ENCODE measurements at regions not wholly inside any gene's neighbourhood (a gene's known extent, or its start where the extent isn't known, plus 50 kb on each side); places are given as distances from the start of the nearest gene placed in this dataset.

DNA sequence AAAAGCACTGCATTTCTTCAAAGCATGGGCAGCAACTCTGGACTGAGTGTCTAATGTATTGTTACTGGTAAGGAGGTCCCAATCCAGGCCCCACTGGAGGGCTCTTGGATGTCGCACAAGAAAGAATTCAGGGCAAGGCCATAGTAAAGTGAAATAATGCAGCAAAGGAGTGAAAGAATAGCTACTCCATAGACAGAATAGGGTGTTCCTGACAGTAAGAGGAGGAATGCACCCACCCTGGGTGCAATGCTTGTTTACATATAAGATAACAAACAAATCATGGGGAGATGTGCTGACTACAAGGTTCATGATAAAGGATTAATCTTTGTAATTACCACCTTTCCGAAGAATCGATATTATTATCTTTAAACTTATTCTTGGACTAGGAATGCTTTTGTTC, 58.8 kb upstream of the ABCC4 start:
- peaks cover 2% of the 10 kb centered on the region for H3K4me1 Mint-ChIP-seq (ENCODE audit: low read depth, unreplicated experiment)
- H3K9me3 Mint-ChIP-seq (ENCODE audit: unreplicated experiment) = peaks cover 2% of the 10 kb centered on the region

DNA sequence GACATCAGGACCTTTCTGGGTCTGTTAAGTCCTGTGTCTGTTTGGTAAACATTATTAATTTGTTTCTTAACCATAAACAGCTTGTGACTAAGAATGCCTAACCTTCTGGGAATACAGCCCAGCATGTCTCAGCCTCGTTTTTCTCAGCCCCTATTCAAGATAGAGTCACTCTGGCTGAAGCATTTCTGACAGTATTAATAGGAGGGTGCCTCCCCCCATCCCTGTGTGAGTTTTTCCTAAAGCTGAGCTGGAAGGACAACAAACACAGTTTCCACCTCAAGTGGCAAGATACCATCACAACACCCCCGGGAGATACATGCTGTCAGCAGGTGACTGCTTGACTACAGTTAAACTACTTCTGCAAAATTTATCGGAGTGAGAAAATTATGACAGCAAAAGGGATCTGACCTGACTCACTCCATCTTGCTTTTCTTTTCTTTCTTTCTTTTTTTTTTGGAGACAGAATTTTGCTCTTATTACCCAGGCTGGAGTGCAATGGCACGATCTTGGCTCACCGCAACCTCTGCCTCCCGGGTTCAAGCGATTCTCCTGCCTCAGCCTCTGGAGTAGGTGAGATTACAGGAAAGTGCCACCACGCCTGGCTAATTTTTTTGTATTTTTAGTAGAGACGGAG, 59.3 kb upstream of the ABCC4 start:
- DNase-seq (ENCODE audit: low read depth) = peak; percentile 18
- Histone ChIP-seq H3K9ac (ENCODE audit: low read length) (no peak overlapping the region), H3K27me3 (ENCODE audit: insufficient read depth, low read length) (no peaks in the 10 kb centered on the region), H3K36me3 (ENCODE audit: insufficient read depth, low read length) (no peaks in the 10 kb centered on the region), H3K9me3 (ENCODE audit: insufficient read depth, low read depth, low read length) (no peaks in the 10 kb centered on the region), H2AFZ (ENCODE audit: low read depth, low read length) (no peak overlapping the region), H3K4me2 (ENCODE audit: low read length) (no peak overlapping the region), H3K27ac (ENCODE audit: low read depth, low read length) (no peak overlapping the region), H3K4me1 (ENCODE audit: insufficient read depth, low read length) (peaks cover 4% of the 10 kb centered on the region), H3K79me2 (ENCODE audit: insufficient read depth, low read length) (no peaks in the 10 kb centered on the region), H3K4me3 (ENCODE audit: insufficient read depth, low read depth, low read length) (no peak overlapping the region), H4K20me1 (ENCODE audit: insufficient read depth, low read length) (no peaks in the 10 kb centered on the region)
- Mint-ChIP-seq H3K27ac (ENCODE audit: unreplicated experiment) (no peak overlapping the region), H3K36me3 (ENCODE audit: low read depth, unreplicated experiment) (no peaks in the 10 kb centered on the region), H3K4me1 (ENCODE audit: low read depth, unreplicated experiment) (no peaks in the 10 kb centered on the region), H3K9me3 (ENCODE audit: unreplicated experiment) (peaks cover 2% of the 10 kb centered on the region), H3K4me3 (ENCODE audit: unreplicated experiment) (no peak overlapping the region), H3K27me3 (ENCODE audit: low read depth, unreplicated experiment) (peaks cover 3% of the 10 kb centered on the region)
- TF ChIP-seq EZH2 (IDR thresholded peaks at IDR 0.05; ENCODE audit: insufficient read depth, low read length) (no peak), CTCF (IDR thresholded peaks at IDR 0.05; ENCODE audit: insufficient read depth, low read depth, low read length) (no peak)
- no peak for FAIRE-seq

More for the DNA sequence above, 58.8 kb upstream of the ABCC4 start:
- Histone ChIP-seq H3K27ac (ENCODE audit: low read depth, low read length) (no peak overlapping the region), H3K36me3 (ENCODE audit: insufficient read depth, low read length) (no peaks in the 10 kb centered on the region), H3K9me3 (ENCODE audit: insufficient read depth, low read depth, low read length) (no peaks in the 10 kb centered on the region), H3K4me2 (ENCODE audit: low read length) (no peak overlapping the region), H3K27me3 (ENCODE audit: insufficient read depth, low read length) (no peaks in the 10 kb centered on the region), H3K4me1 (ENCODE audit: insufficient read depth, low read length) (peaks cover 9% of the 10 kb centered on the region), H3K79me2 (ENCODE audit: insufficient read depth, low read length) (no peaks in the 10 kb centered on the region), H4K20me1 (ENCODE audit: insufficient read depth, low read length) (no peaks in the 10 kb centered on the region), H3K4me3 (ENCODE audit: insufficient read depth, low read depth, low read length) (no peak overlapping the region), H3K9ac (ENCODE audit: low read length) (no peak overlapping the region), H2AFZ (ENCODE audit: low read depth, low read length) (no peak overlapping the region)
- Mint-ChIP-seq H3K27ac (ENCODE audit: unreplicated experiment) (no peak overlapping the region), H3K27me3 (ENCODE audit: low read depth, unreplicated experiment) (peaks cover 3% of the 10 kb centered on the region), H3K36me3 (ENCODE audit: low read depth, unreplicated experiment) (no peaks in the 10 kb centered on the region), H3K4me3 (ENCODE audit: unreplicated experiment) (no peak overlapping the region)
- TF ChIP-seq CTCF (IDR thresholded peaks at IDR 0.05; ENCODE audit: insufficient read depth, low read depth, low read length) (no peak), EZH2 (IDR thresholded peaks at IDR 0.05; ENCODE audit: insufficient read depth, low read length) (no peak)
- FAIRE-seq (no peak), DNase-seq (ENCODE audit: low read depth) (no peak)

- Histone ChIP-seq H3K79me2 (ENCODE audit: insufficient read depth, low read length) (no peaks in the 10 kb centered on the region), H3K4me3 (ENCODE audit: insufficient read depth, low read depth, low read length) (no peak overlapping the region), H3K4me1 (ENCODE audit: insufficient read depth, low read length) (no peaks in the 10 kb centered on the region), H4K20me1 (ENCODE audit: insufficient read depth, low read length) (no peaks in the 10 kb centered on the region), H3K36me3 (ENCODE audit: insufficient read depth, low read length) (no peaks in the 10 kb centered on the region), H3K9me3 (ENCODE audit: insufficient read depth, low read depth, low read length) (no peaks in the 10 kb centered on the region), H3K9ac (ENCODE audit: low read length) (no peak overlapping the region), H3K27me3 (ENCODE audit: insufficient read depth, low read length) (no peaks in the 10 kb centered on the region), H3K27ac (ENCODE audit: low read depth, low read length) (no peak overlapping the region), H2AFZ (ENCODE audit: low read depth, low read length) (no peak overlapping the region), H3K4me2 (ENCODE audit: low read length) (no peak overlapping the region)
- Mint-ChIP-seq H3K4me3 (ENCODE audit: unreplicated experiment) (no peak overlapping the region), H3K27me3 (ENCODE audit: low read depth, unreplicated experiment) (peaks cover 3% of the 10 kb centered on the region), H3K9me3 (ENCODE audit: unreplicated experiment) (peaks cover 2% of the 10 kb centered on the region), H3K36me3 (ENCODE audit: low read depth, unreplicated experiment) (no peaks in the 10 kb centered on the region), H3K4me1 (ENCODE audit: low read depth, unreplicated experiment) (no peaks in the 10 kb centered on the region), H3K27ac (ENCODE audit: unreplicated experiment) (no peak overlapping the region)
- DNase-seq (ENCODE audit: low read depth) (no peak), FAIRE-seq (no peak)
- no peak for TF ChIP-seq CTCF (IDR thresholded peaks at IDR 0.05; ENCODE audit: insufficient read depth, low read depth, low read length)
- no peak for TF ChIP-seq EZH2 (IDR thresholded peaks at IDR 0.05; ENCODE audit: insufficient read depth, low read length)
These were observed 60.4 kb upstream of the ABCC4 start for GRCh38 chr13:95361686-95362085.
